PC-3 (cell line): ENCODE measurements at regions not wholly inside any gene's neighbourhood (a gene's known extent, or its start where the extent isn't known, plus 50 kb on each side); places are given as distances from the start of the nearest gene placed in this dataset.
"Not testable (repeated sequence)": the region's sequence is repeated elsewhere in the genome, so short reads cannot be mapped to it uniquely, and the experiment has no call there.

Experiments
- ATAC-seq: fragments of 200-7000 bp; cut with Tn5 transposase; 2 replicates; pipeline ENCODE4 v1.9.1; 2020; ENCODE audit warnings: mild to moderate bottlenecking, moderate library complexity
- BruUV-seq: library from RNA; stranded (reverse); fragments of 400-500 nt; replicated peaks from 2 replicates; lab custom pipeline; 2021; lab: Mats Ljungman, UMichigan
- CTCF ChIA-PET: fragments of 300-600 bp; sonication (Branson Sonifier 250); formaldehyde crosslinking; loops from one replicate; lab custom pipeline; 2022; ENCODE audit warnings: antibody characterized with exemption; lab: Charles Lee
- POLR2A ChIA-PET: fragments of 300-600 bp; sonication (Branson Sonifier 250); formaldehyde crosslinking; loops from one replicate; lab custom pipeline; 2022; ENCODE audit warnings: antibody characterized with exemption; ENCODE audit not compliant: unreplicated experiment; lab: Charles Lee
- DNase-seq: peaks from one replicate; pipeline ENCODE4 v3.0.0-alpha.2; 2015
- H2AFZ ChIP-seq: fragments of 300-600 bp; sonication (generic); 2 replicates; pipeline ENCODE4 v1.6.0; 2016; ENCODE audit warnings: antibody characterized with exemption, low read length
- H3F3A ChIP-seq: fragments of 300-600 bp; sonication (generic); one replicate; pipeline ENCODE4 v1.6.0; 2017; ENCODE audit warnings: antibody characterized with exemption, low read length, control low read depth, mild to moderate bottlenecking; ENCODE audit not compliant: unreplicated experiment
- H3K27ac ChIP-seq: fragments of 300-600 bp; sonication (generic); 2 replicates; pipeline ENCODE4 v1.5.1; 2016; ENCODE audit warnings: mild to moderate bottlenecking, low read length
- H3K27me3 ChIP-seq: fragments of 300-600 bp; sonication (generic); 2 replicates; pipeline ENCODE4 v1.6.1; 2016; ENCODE audit warnings: low read length, mixed read lengths
- H3K36me3 ChIP-seq: fragments of 300-600 bp; sonication (generic); 2 replicates; pipeline ENCODE4 v1.6.1; 2016; ENCODE audit warnings: low read depth, mixed run types, low read length, mixed read lengths
- H3K4me1 ChIP-seq: fragments of 300-600 bp; sonication (generic); 2 replicates; pipeline ENCODE4 v1.5.1; 2016; ENCODE audit warnings: low read length; ENCODE audit not compliant: insufficient read depth
- H3K4me2 ChIP-seq: fragments of 300-600 bp; sonication (generic); 2 replicates; pipeline ENCODE4 v1.6.0; 2016; ENCODE audit warnings: low read length
- H3K4me3 ChIP-seq: fragments of 300-600 bp; sonication (generic); 2 replicates; pipeline ENCODE4 v1.5.1; 2016; ENCODE audit warnings: mild to moderate bottlenecking, low read length, mixed read lengths
- H3K79me2 ChIP-seq: fragments of 300-600 bp; sonication (generic); 2 replicates; pipeline ENCODE4 v1.6.1; 2017; ENCODE audit warnings: low read length, mixed read lengths
- H3K9ac ChIP-seq: fragments of 300-600 bp; sonication (generic); 2 replicates; pipeline ENCODE4 v1.6.0; 2016; ENCODE audit warnings: mild to moderate bottlenecking, low read length
- H3K9me2 ChIP-seq: fragments of 300-600 bp; sonication (generic); replicated peaks from 2 replicates; pipeline ENCODE4 v1.6.1; 2016; ENCODE audit warnings: mixed run types, low read length, mixed read lengths
- H3K9me3 ChIP-seq: fragments of 300-600 bp; sonication (generic); 2 replicates; pipeline ENCODE4 v1.6.1; 2016; ENCODE audit warnings: low read length, mixed read lengths
- H4K20me1 ChIP-seq: fragments of 300-600 bp; sonication (generic); 2 replicates; pipeline ENCODE4 v1.6.1; 2016; ENCODE audit warnings: low read length, mixed read lengths
- EZH2 ChIP-seq: fragments of 300-600 bp; sonication (generic); IDR thresholded peaks from one replicate; pipeline ENCODE4 v1.6.1; 2017; ENCODE audit warnings: antibody characterized with exemption, mild to moderate bottlenecking, low read length; ENCODE audit not compliant: unreplicated experiment
- EZH2phosphoT487 ChIP-seq: fragments of 300-600 bp; sonication (generic); IDR thresholded peaks from 2 replicates; pipeline ENCODE4 v1.6.1; 2018; ENCODE audit warnings: mild to moderate bottlenecking, antibody characterized with exemption, low read length, borderline replicate concordance
- intact Hi-C: fragments of 100-400 bp; cut with micrococcal nuclease; formaldehyde crosslinking; loops from 2 replicates; pipeline ENCODE4 v1.9.0; 2023
- TF ChIP-seq, protein P1 (sequence below): fragments of 300-600 bp; sonication (generic); conservative IDR thresholded peaks from 2 replicates; pipeline ENCODE4 v1.5.1; 2017; ENCODE audit warnings: antibody characterized with exemption, low read depth, mild to moderate bottlenecking, low read length

- no peak overlapping the region for H3K27ac ChIP-seq
- no peaks in the 10 kb centered on the region for H3K9me2 ChIP-seq
- H3K9ac ChIP-seq: no peak overlapping the region
- no peak overlapping the region for H2AFZ ChIP-seq
- DNase-seq (no peak), ATAC-seq (no peak)
- TF ChIP-seq EZH2: no peak
- no peak for TF ChIP-seq EZH2phosphoT487
- TF ChIP-seq, protein P1, sequence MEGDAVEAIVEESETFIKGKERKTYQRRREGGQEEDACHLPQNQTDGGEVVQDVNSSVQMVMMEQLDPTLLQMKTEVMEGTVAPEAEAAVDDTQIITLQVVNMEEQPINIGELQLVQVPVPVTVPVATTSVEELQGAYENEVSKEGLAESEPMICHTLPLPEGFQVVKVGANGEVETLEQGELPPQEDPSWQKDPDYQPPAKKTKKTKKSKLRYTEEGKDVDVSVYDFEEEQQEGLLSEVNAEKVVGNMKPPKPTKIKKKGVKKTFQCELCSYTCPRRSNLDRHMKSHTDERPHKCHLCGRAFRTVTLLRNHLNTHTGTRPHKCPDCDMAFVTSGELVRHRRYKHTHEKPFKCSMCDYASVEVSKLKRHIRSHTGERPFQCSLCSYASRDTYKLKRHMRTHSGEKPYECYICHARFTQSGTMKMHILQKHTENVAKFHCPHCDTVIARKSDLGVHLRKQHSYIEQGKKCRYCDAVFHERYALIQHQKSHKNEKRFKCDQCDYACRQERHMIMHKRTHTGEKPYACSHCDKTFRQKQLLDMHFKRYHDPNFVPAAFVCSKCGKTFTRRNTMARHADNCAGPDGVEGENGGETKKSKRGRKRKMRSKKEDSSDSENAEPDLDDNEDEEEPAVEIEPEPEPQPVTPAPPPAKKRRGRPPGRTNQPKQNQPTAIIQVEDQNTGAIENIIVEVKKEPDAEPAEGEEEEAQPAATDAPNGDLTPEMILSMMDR: no peak
- POLR2A ChIA-PET: no interaction called here
- no peaks in the 10 kb centered on the region for H3K36me3 ChIP-seq
- H3K4me2 ChIP-seq: no peak overlapping the region
- no peaks in the 10 kb centered on the region for H3K4me1 ChIP-seq
- H3K79me2 ChIP-seq: no peaks in the 10 kb centered on the region
- no peak overlapping the region for H3K4me3 ChIP-seq
- no TSS peak for BruUV-seq
- intact Hi-C loops: no loop called here
- no peaks in the 10 kb centered on the region for H3K9me3 ChIP-seq
- no peaks in the 10 kb centered on the region for H4K20me1 ChIP-seq
- H3F3A ChIP-seq: no peaks in the 10 kb centered on the region
- CTCF ChIA-PET: no interaction called here
- H3K27me3 ChIP-seq: no peaks in the 10 kb centered on the region
Observed at GRCh38 chr11:42412590-42412989, 899.2 kb upstream of the API5 start.

DNA sequence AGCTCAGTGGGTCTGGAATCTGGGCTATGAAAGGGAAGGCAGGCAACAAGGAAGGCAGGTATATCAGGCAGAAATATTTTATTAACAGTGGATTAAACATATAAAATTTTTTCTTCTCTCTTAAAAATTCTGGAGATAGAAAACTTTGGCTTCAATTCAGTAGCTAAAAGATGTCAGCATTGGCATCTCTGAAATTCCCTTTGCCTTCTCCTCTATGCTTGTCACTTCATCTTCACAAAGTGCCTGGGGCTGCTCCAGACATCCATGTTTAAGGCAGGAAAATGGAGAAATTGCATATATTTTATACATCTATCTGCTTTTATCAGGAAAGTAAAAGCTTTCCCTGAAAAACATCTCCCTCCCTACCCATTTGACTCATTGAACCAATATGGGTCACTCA lies 894.1 kb upstream of the API5 start:
- no peaks in the 10 kb centered on the region for H3F3A ChIP-seq
- H3K79me2 ChIP-seq: no peaks in the 10 kb centered on the region
- no peaks in the 10 kb centered on the region for H3K9me3 ChIP-seq
- ChIA-PET CTCF (no interaction called here), POLR2A (no interaction called here)
- H3K36me3 ChIP-seq: no peaks in the 10 kb centered on the region
- H3K9ac ChIP-seq: no peak overlapping the region
- H3K27me3 ChIP-seq: no peaks in the 10 kb centered on the region
- no TSS peak for BruUV-seq
- no peaks in the 10 kb centered on the region for H3K9me2 ChIP-seq
- H3K4me1 ChIP-seq: no peaks in the 10 kb centered on the region
- no peak overlapping the region for H3K4me3 ChIP-seq
- H3K27ac ChIP-seq: no peak overlapping the region
- DNase-seq: no peak
- intact Hi-C loops: no loop called here
- no peak overlapping the region for H2AFZ ChIP-seq
- no peak overlapping the region for H3K4me2 ChIP-seq
- no peak for ATAC-seq
- TF ChIP-seq, protein P1: no peak
- no peak for TF ChIP-seq EZH2phosphoT487
- no peak for TF ChIP-seq EZH2
- no peaks in the 10 kb centered on the region for H4K20me1 ChIP-seq

DNA sequence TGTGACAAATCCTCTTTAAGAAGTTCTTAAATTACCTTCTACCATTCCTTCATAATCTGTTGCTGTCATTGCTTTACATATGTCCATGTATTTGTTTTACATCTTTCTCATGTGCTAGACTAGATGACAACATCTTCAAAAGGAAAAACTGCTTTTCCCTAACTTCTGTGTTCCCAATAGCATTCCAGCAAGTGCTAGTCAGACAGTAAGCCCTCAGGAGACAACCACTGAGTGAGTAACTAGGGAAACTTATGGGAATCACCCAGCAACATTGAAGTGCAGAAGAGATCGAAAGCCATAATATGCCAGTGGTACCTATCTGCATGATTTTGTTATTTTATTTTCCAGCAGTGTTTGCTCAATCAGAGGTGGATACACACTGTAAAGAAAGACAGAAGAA lies 889.7 kb upstream of the API5 start:
- H3K36me3 ChIP-seq: no peaks in the 10 kb centered on the region
- no peak overlapping the region for H3K4me3 ChIP-seq
- H3K27ac ChIP-seq: no peak overlapping the region
- H3K9me2 ChIP-seq: no peaks in the 10 kb centered on the region
- ChIA-PET POLR2A (no interaction called here), CTCF (no interaction called here)
- no peaks in the 10 kb centered on the region for H3K79me2 ChIP-seq
- ATAC-seq (no peak), DNase-seq (peak; percentile 3)
- no peaks in the 10 kb centered on the region for H4K20me1 ChIP-seq
- intact Hi-C loops: no loop called here
- H3F3A ChIP-seq: no peaks in the 10 kb centered on the region
- no peak overlapping the region for H3K4me2 ChIP-seq
- H3K9ac ChIP-seq: no peak overlapping the region
- H3K27me3 ChIP-seq: no peaks in the 10 kb centered on the region
- H2AFZ ChIP-seq: no peak overlapping the region
- BruUV-seq: no TSS peak
- H3K4me1 ChIP-seq: no peaks in the 10 kb centered on the region
- no peak for TF ChIP-seq EZH2
- no peaks in the 10 kb centered on the region for H3K9me3 ChIP-seq

GRCh38 chr11:42434911-42435310 lies 876.9 kb upstream of the API5 start:
- H3K4me2 ChIP-seq, CTCF ChIA-PET, H3K27ac ChIP-seq, H3K4me1 ChIP-seq, BruUV-seq, DNase-seq, intact Hi-C loops, H3K9me3 ChIP-seq, ATAC-seq, H3K36me3 ChIP-seq, H3F3A ChIP-seq, H3K79me2 ChIP-seq, H2AFZ ChIP-seq, POLR2A ChIA-PET, H4K20me1 ChIP-seq, H3K9ac ChIP-seq, H3K9me2 ChIP-seq, H3K27me3 ChIP-seq, H3K4me3 ChIP-seq: not testable (repeated sequence)
